K562 (cell line): ENCODE measurements at regions not wholly inside any gene's neighbourhood (a gene's known extent, or its start where the extent isn't known, plus 50 kb on each side); places are given as distances from the start of the nearest gene placed in this dataset.

ENCODE experiments used
- ARHGAP35 ChIP-seq: fragments of 450-650 bp; IDR thresholded peaks from 2 replicates; pipeline ENCODE4 v1.6.1; 2018; ENCODE audit not compliant: partially characterized antibody
- CHCHD3 ChIP-seq: fragments of 250-450 bp; sonication (Bioruptor Pico); IDR thresholded peaks from 2 replicates; pipeline ENCODE4 v2.1.2; 2022; ENCODE audit warnings: mild to moderate bottlenecking
- CREBBP ChIP-seq: IDR thresholded peaks from one replicate; pipeline ENCODE4 v1.6.1; 2012; ENCODE audit warnings: low read depth, mild to moderate bottlenecking, control low read depth, inconsistent platforms, low read length
- ESRRA ChIP-seq: fragments of 450-650 bp; IDR thresholded peaks from 2 replicates; pipeline ENCODE4 v1.6.1; 2014; ENCODE audit warnings: low read depth, mild to moderate bottlenecking, moderate library complexity, borderline replicate concordance
- GATAD2B ChIP-seq: fragments of 450-650 bp; IDR thresholded peaks from 2 replicates; pipeline ENCODE4 v1.6.1; 2017; ENCODE audit warnings: mild to moderate bottlenecking, borderline replicate concordance
- KDM4B ChIP-seq, 2 experiments: fragments of 450-650 bp in 1 of 2; sonication (generic) in 1 of 2; IDR thresholded peaks; 2 replicates each; pipeline ENCODE4 v1.6.1; 2016 to 2017; ENCODE audit warnings: borderline replicate concordance in 2 of 2, antibody characterized with exemption in 1 of 2, low read depth in 1 of 2, mild to moderate bottlenecking in 1 of 2
- MCM2 ChIP-seq: fragments of 450-650 bp; IDR thresholded peaks from 2 replicates; pipeline ENCODE4 v1.6.1; 2017; ENCODE audit warnings: low read depth, mild to moderate bottlenecking
- MTA3 ChIP-seq: fragments of 450-650 bp; formaldehyde crosslinking; IDR thresholded peaks from 2 replicates; pipeline ENCODE4 v1.6.1; 2017; ENCODE audit warnings: mild to moderate bottlenecking, borderline replicate concordance
- NBN ChIP-seq: fragments of 450-650 bp; IDR thresholded peaks from 2 replicates; pipeline ENCODE4 v1.6.1; 2016; ENCODE audit warnings: low read depth, mild to moderate bottlenecking
- NFIC ChIP-seq: fragments of 450-650 bp; IDR thresholded peaks from 2 replicates; pipeline ENCODE4 v1.6.1; 2017; ENCODE audit warnings: mild to moderate bottlenecking, inconsistent platforms
- NR2F6 ChIP-seq: fragments of 450-650 bp; formaldehyde crosslinking; IDR thresholded peaks from 2 replicates; pipeline ENCODE4 v1.4.0; 2020; ENCODE audit warnings: mild to moderate bottlenecking
- PHF8 ChIP-seq: fragments of 200-600 bp; sonication (generic); IDR thresholded peaks from 2 replicates; pipeline ENCODE4 v1.6.1; 2012; ENCODE audit warnings: mixed run types, mild to moderate bottlenecking, inconsistent platforms, low read length, moderate library complexity, borderline replicate concordance
- ZC3H11A ChIP-seq: IDR thresholded peaks from 2 replicates; pipeline ENCODE4 v1.6.1; 2012; ENCODE audit warnings: low read depth, low read length, improper control_type of control experiment
- ZNF184 ChIP-seq: sonication (generic); formaldehyde crosslinking; IDR thresholded peaks from 2 replicates; pipeline ENCODE4 v1.5.0; 2020; ENCODE audit warnings: missing genetic modification reagents
- ZNF695 ChIP-seq: fragments of 450-650 bp; formaldehyde crosslinking; IDR thresholded peaks from 2 replicates; pipeline ENCODE4 v1.4.0; 2020; ENCODE audit warnings: mild to moderate bottlenecking, moderate library complexity
- ZNF77 ChIP-seq: fragments of 250-450 bp; sonication (Bioruptor Pico); IDR thresholded peaks from 2 replicates; pipeline ENCODE4 v1.5.0; 2020
- TF ChIP-seq, protein P1 (sequence below): fragments of 450-650 bp; IDR thresholded peaks from 2 replicates; pipeline ENCODE4 v1.6.1; 2017; ENCODE audit warnings: antibody characterized with exemption
- TF ChIP-seq, protein P2 (sequence below): fragments of 450-650 bp; conservative IDR thresholded peaks from 2 replicates; pipeline ENCODE4 v1.6.1; 2016; ENCODE audit warnings: missing genetic modification characterization, low read depth, mild to moderate bottlenecking, control low read depth, missing compliant biosample characterization
- TF ChIP-seq, protein P3 (sequence below): fragments of 450-650 bp; IDR thresholded peaks from one replicate; pipeline ENCODE4 v1.6.1; 2018; ENCODE audit warnings: mild to moderate bottlenecking, moderate library complexity; ENCODE audit not compliant: partially characterized antibody
- TF ChIP-seq, protein P4 (sequence below): fragments of 250-450 bp; sonication (Bioruptor Pico); IDR thresholded peaks from 2 replicates; pipeline ENCODE4 v1.8.0; 2021; ENCODE audit warnings: borderline replicate concordance, mild to moderate bottlenecking, moderate library complexity; ENCODE audit not compliant: poor library complexity, severe bottlenecking
- TF ChIP-seq, protein P5 (sequence below): fragments of 250-450 bp; sonication (Bioruptor Pico); IDR thresholded peaks from 2 replicates; pipeline ENCODE4 v1.8.0; 2022; ENCODE audit warnings: moderate library complexity, mild to moderate bottlenecking, inconsistent platforms
- TF ChIP-seq, protein P6 (sequence below): sonication (generic); formaldehyde crosslinking; IDR thresholded peaks from 2 replicates; pipeline ENCODE4 v1.8.1; 2022; ENCODE audit warnings: missing genetic modification reagents

DNA sequence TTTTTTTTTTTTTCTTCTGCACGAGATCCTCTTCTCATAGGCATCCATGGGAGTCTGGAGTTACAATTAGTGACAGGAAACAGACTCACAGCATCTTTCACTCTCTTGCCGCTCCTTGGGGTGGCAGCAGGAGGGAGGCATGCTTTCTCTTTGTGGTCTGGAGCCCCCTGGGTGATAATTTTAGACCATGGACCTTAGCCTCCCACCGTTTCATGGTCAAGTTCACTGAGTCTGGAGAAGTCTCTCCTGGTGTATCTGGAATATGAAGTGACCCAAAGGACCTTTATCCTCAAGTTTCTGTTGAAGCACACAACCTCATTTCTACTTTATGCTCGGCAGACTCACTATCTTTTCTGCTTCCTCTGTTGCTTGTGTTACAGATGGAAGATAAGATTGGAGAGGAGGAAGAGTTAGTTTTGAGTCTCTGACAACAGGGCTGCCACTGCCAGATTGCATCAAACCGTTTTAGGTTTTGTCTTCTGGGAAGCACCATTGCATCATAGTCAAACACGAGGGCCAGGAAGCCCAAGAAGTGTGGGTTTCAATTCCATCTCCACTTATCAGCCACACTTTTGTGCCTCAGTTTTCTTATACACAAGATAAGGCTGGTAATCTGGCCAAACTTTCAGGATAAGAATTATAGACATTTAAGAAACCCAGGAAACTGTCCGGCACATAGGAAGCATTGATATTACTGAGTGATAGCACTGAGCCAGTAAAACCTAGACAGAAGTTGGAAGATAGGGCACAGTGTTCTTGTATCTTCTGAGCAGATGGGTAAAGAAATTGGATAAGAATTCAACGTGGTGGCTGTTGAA, 62.3 kb downstream of the ADCYAP1 start (continued):
- TF ChIP-seq MCM2 (no peak), CHCHD3 (CRISPR knock-in tag) (no peak), NR2F6 (no peak), ZNF695 (CRISPR knock-in tag) (no peak), ARHGAP35 (no peak), ESRRA (peak; percentile 58), NBN (peak; percentile 34; the same call in 1 of the 2 replicates), ZC3H11A (no peak; the same call in 1 of the 2 replicates), ZNF184 (CRISPR knock-in tag) (no peak), PHF8 (no peak), ZNF77 (no peak), CREBBP (no peak), MTA3 (no peak), KDM4B (IDR thresholded peaks at IDR 0.05; ENCODE audit: borderline replicate concordance in 2 of 2, low read depth in 1 of 2) (no peak), NFIC (no peak), GATAD2B (no peak)
- TF ChIP-seq, protein P1, sequence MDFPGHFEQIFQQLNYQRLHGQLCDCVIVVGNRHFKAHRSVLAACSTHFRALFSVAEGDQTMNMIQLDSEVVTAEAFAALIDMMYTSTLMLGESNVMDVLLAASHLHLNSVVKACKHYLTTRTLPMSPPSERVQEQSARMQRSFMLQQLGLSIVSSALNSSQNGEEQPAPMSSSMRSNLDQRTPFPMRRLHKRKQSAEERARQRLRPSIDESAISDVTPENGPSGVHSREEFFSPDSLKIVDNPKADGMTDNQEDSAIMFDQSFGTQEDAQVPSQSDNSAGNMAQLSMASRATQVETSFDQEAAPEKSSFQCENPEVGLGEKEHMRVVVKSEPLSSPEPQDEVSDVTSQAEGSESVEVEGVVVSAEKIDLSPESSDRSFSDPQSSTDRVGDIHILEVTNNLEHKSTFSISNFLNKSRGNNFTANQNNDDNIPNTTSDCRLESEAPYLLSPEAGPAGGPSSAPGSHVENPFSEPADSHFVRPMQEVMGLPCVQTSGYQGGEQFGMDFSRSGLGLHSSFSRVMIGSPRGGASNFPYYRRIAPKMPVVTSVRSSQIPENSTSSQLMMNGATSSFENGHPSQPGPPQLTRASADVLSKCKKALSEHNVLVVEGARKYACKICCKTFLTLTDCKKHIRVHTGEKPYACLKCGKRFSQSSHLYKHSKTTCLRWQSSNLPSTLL = no peak
- TF ChIP-seq, protein P2, sequence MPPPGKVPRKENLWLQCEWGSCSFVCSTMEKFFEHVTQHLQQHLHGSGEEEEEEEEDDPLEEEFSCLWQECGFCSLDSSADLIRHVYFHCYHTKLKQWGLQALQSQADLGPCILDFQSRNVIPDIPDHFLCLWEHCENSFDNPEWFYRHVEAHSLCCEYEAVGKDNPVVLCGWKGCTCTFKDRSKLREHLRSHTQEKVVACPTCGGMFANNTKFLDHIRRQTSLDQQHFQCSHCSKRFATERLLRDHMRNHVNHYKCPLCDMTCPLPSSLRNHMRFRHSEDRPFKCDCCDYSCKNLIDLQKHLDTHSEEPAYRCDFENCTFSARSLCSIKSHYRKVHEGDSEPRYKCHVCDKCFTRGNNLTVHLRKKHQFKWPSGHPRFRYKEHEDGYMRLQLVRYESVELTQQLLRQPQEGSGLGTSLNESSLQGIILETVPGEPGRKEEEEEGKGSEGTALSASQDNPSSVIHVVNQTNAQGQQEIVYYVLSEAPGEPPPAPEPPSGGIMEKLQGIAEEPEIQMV (tag) = no peak
- TF ChIP-seq, protein P3, sequence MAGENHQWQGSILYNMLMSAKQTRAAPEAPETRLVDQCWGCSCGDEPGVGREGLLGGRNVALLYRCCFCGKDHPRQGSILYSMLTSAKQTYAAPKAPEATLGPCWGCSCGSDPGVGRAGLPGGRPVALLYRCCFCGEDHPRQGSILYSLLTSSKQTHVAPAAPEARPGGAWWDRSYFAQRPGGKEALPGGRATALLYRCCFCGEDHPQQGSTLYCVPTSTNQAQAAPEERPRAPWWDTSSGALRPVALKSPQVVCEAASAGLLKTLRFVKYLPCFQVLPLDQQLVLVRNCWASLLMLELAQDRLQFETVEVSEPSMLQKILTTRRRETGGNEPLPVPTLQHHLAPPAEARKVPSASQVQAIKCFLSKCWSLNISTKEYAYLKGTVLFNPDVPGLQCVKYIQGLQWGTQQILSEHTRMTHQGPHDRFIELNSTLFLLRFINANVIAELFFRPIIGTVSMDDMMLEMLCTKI = no peak
- TF ChIP-seq, protein P4, sequence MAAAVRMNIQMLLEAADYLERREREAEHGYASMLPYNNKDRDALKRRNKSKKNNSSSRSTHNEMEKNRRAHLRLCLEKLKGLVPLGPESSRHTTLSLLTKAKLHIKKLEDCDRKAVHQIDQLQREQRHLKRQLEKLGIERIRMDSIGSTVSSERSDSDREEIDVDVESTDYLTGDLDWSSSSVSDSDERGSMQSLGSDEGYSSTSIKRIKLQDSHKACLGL (CRISPR knock-in tag) = no peak
- TF ChIP-seq, protein P5, sequence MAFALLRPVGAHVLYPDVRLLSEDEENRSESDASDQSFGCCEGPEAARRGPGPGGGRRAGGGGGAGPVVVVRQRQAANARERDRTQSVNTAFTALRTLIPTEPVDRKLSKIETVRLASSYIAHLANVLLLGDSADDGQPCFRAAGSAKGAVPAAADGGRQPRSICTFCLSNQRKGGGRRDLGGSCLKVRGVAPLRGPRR (CRISPR knock-in tag) = no peak
- TF ChIP-seq, protein P6, sequence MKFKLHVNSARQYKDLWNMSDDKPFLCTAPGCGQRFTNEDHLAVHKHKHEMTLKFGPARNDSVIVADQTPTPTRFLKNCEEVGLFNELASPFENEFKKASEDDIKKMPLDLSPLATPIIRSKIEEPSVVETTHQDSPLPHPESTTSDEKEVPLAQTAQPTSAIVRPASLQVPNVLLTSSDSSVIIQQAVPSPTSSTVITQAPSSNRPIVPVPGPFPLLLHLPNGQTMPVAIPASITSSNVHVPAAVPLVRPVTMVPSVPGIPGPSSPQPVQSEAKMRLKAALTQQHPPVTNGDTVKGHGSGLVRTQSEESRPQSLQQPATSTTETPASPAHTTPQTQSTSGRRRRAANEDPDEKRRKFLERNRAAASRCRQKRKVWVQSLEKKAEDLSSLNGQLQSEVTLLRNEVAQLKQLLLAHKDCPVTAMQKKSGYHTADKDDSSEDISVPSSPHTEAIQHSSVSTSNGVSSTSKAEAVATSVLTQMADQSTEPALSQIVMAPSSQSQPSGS (CRISPR knock-in tag) = no peak
